ENCODE measurements at regions not wholly inside any gene's neighbourhood (a gene's known extent, or its start where the extent isn't known, plus 50 kb on each side); places are given as distances from the start of the nearest gene placed in this dataset.
A peak's percentile ranks its signal among the peaks of the same experiment; 100 is the strongest.

- no peak for DNase-seq (ENCODE audit: extremely low spot score)
- no peaks in the 10 kb centered on the region for H3K36me3 ChIP-seq
- peaks cover 0 to 6% (median 0%) of the 10 kb centered on the region in 4 donors for H3K9me3 ChIP-seq
- no peak overlapping the region for H3K27ac ChIP-seq (replicated peaks in 1 of 4)
- H3K4me3 ChIP-seq: no peak overlapping the region
- TF ChIP-seq EP300 (IDR thresholded peaks at IDR 0.05) (no peak), POLR2AphosphoS5 (IDR thresholded peaks at IDR 0.05) (no peak), POLR2A (IDR thresholded peaks at IDR 0.05; ENCODE audit: low read depth) (no peak), CTCF (IDR thresholded peaks at IDR 0.05) (no peak)
- no peaks in the 10 kb centered on the region for H3K27me3 ChIP-seq
- intact Hi-C loops (cut with DNase I): no loop called here
- H3K4me1 ChIP-seq: no peaks in the 10 kb centered on the region
Observed at GRCh38 chr5:68805444-68805843, 288.4 kb upstream of the SLC30A5 start.

GRCh38 chr5:68817632-68818031 lies 276.2 kb upstream of the SLC30A5 start:
- no peak overlapping the region for H3K4me3 ChIP-seq
- no peaks in the 10 kb centered on the region for H3K27me3 ChIP-seq
- no peaks in the 10 kb centered on the region for H3K4me1 ChIP-seq
- no peak for DNase-seq (ENCODE audit: extremely low spot score)
- TF ChIP-seq POLR2AphosphoS5 (IDR thresholded peaks at IDR 0.05) (no peak), POLR2A (IDR thresholded peaks at IDR 0.05; ENCODE audit: low read depth) (no peak), CTCF (IDR thresholded peaks at IDR 0.05) (no peak), EP300 (IDR thresholded peaks at IDR 0.05) (no peak)
- H3K9me3 ChIP-seq: no peaks in the 10 kb centered on the region
- H3K36me3 ChIP-seq: no peaks in the 10 kb centered on the region
- intact Hi-C loops (cut with DNase I): no loop called here
- H3K27ac ChIP-seq (replicated peaks in 1 of 4): no peak overlapping the region
- 91% methylated on average over 2 of the region's 2 CpGs for WGBS

- H3K27ac ChIP-seq (replicated peaks in 1 of 4): no peak overlapping the region
- H3K36me3 ChIP-seq: no peaks in the 10 kb centered on the region
- intact Hi-C loops (cut with DNase I): no loop called here
- 70% methylated on average over 11 of the region's 11 CpGs for WGBS
- no peaks in the 10 kb centered on the region for H3K9me3 ChIP-seq
- DNase-seq (ENCODE audit: extremely low spot score): peak; percentile 79
- H3K4me1 ChIP-seq: no peaks in the 10 kb centered on the region
- H3K27me3 ChIP-seq: no peaks in the 10 kb centered on the region
- H3K4me3 ChIP-seq: no peak overlapping the region
- TF ChIP-seq POLR2A (IDR thresholded peaks at IDR 0.05; ENCODE audit: low read depth): no peak
Observed at GRCh38 chr5:68818057-68818695, 275.6 kb upstream of the SLC30A5 start.

GRCh38 chr5:68818870-68819269 lies 274.9 kb upstream of the SLC30A5 start:
- TF ChIP-seq POLR2AphosphoS5 (IDR thresholded peaks at IDR 0.05) (no peak), EP300 (IDR thresholded peaks at IDR 0.05) (no peak), CTCF (IDR thresholded peaks at IDR 0.05) (no peak), POLR2A (IDR thresholded peaks at IDR 0.05; ENCODE audit: low read depth) (no peak)
- Histone ChIP-seq H3K9me3 (no peaks in the 10 kb centered on the region), H3K4me1 (no peaks in the 10 kb centered on the region), H3K36me3 (no peaks in the 10 kb centered on the region), H3K27me3 (no peaks in the 10 kb centered on the region), H3K4me3 (no peak overlapping the region), H3K27ac (replicated peaks in 1 of 4) (no peak overlapping the region)
- intact Hi-C loops (cut with DNase I): no loop called here
- peak; percentile 45 for DNase-seq (ENCODE audit: extremely low spot score)
- WGBS: 58% methylated on average over 2 of the region's 3 CpGs

GRCh38 chr5:68821056-68821455 lies 272.8 kb upstream of the SLC30A5 start:
- DNase-seq (ENCODE audit: extremely low spot score): peak; percentile 90
- no peaks in the 10 kb centered on the region for H3K36me3 ChIP-seq
- intact Hi-C loops (cut with DNase I): no loop called here
- no peak for TF ChIP-seq CTCF (IDR thresholded peaks at IDR 0.05)
- no peak for TF ChIP-seq POLR2A (IDR thresholded peaks at IDR 0.05; ENCODE audit: low read depth)
- TF ChIP-seq POLR2AphosphoS5 (IDR thresholded peaks at IDR 0.05): no peak
- TF ChIP-seq EP300 (IDR thresholded peaks at IDR 0.05): no peak
- H3K27me3 ChIP-seq: no peaks in the 10 kb centered on the region
- H3K9me3 ChIP-seq: no peaks in the 10 kb centered on the region
- no peak overlapping the region for H3K27ac ChIP-seq (replicated peaks in 1 of 4)
- 91% methylated on average over 2 of the region's 2 CpGs for WGBS
- no peak overlapping the region for H3K4me3 ChIP-seq
- H3K4me1 ChIP-seq: no peaks in the 10 kb centered on the region
